ENCODE measurements at regions not wholly inside any gene's neighbourhood (a gene's known extent, or its start where the extent isn't known, plus 50 kb on each side); places are given as distances from the start of the nearest gene placed in this dataset.

GRCh38 chr3:148079370-148079769 is 618.3 kb upstream of the AGTR1 start:
- ChIA-PET RAD21 (ENCODE audit: unreplicated experiment) (interaction anchor here (0.9 to 3.2 kb wide), 4 partner anchors 8 to 459 kb away, joined by 3 to 13 read pairs (median 4); no protein-coding TSS in a partner anchor), CTCF (interaction anchor here (0.7 to 5.1 kb wide), 7 partner anchors 10 to 718 kb away, joined by 3 to 47 read pairs (median 18); no protein-coding TSS in a partner anchor), SMC1A (ENCODE audit: uncharacterized antibody, unreplicated experiment) (interaction anchor here (0.8 to 3.6 kb wide), 7 partner anchors 7 to 696 kb away, joined by 3 to 25 read pairs (median 5); no protein-coding TSS in a partner anchor), POLR2A (no interaction called here)
- intact Hi-C loops (cut with micrococcal nuclease; ENCODE audit: unreplicated experiment): loop anchor here (5.0 to 10.0 kb wide), 3 partner anchors 288 to 697 kb away; no protein-coding TSS in a partner anchor
- H3K4me3 ChIP-seq: no peak overlapping the region
- no peaks in the 10 kb centered on the region for H3K79me2 ChIP-seq (ENCODE audit: control insufficient read depth, insufficient read depth, low read length)
- FAIRE-seq (no peak), DNase-seq (ENCODE audit: low read depth, low spot score) (no peak), ATAC-seq (no peak; the same call in 2 of the 3 replicates)
- 64% methylated on average over 6 of the region's 6 CpGs for WGBS (ENCODE audit: insufficient coverage, insufficient replicate concordance, low lambda C conversion rate, missing lambda C conversion rate)
- H2AFZ ChIP-seq (ENCODE audit: control insufficient read depth, low read depth, low read length): no peak overlapping the region
- H3K4me2 ChIP-seq (ENCODE audit: control insufficient read depth, insufficient read depth): no peak overlapping the region
- no peaks in the 10 kb centered on the region for H3K9me3 ChIP-seq (replicated peaks; ENCODE audit: control insufficient read depth, insufficient read depth, low read length)
- in situ Hi-C loops (cut with MboI): no loop called here
- BruUV-seq (replicated peaks): no TSS peak
- no peak overlapping the region for H3K27ac ChIP-seq (ENCODE audit: control insufficient read depth, insufficient read depth)
- H3K9ac ChIP-seq (ENCODE audit: control insufficient read depth, insufficient read depth, low read length): no peak overlapping the region
- no peaks in the 10 kb centered on the region for H4K20me1 ChIP-seq (ENCODE audit: control insufficient read depth, insufficient read depth)
- TF ChIP-seq NFXL1 (IDR thresholded peaks at IDR 0.05; ENCODE audit: borderline replicate concordance): no peak
- no peak for TF ChIP-seq BHLHE40 (IDR thresholded peaks at IDR 0.05; ENCODE audit: borderline replicate concordance in 1 of 2, low read depth in 2 of 2, low read length in 1 of 2)
- TF ChIP-seq RELB (IDR thresholded peaks at IDR 0.05; ENCODE audit: low read depth): no peak
- TF ChIP-seq SRF (IDR thresholded peaks at IDR 0.05; ENCODE audit: low read depth in 2 of 2, low read length in 2 of 2): no peak
- H3K27me3 ChIP-seq (replicated peaks in 1 of 2; ENCODE audit: control insufficient read depth in 2 of 2, insufficient read depth in 2 of 2, low read length in 1 of 2): no peaks in the 10 kb centered on the region
- no peaks in the 10 kb centered on the region for H3K4me1 ChIP-seq (ENCODE audit: control insufficient read depth, insufficient read depth, low read length)
- no peaks in the 10 kb centered on the region for H3K36me3 ChIP-seq (ENCODE audit: control insufficient read depth in 2 of 2, insufficient read depth in 2 of 2, low read length in 1 of 2)

GRCh38 chr3:148081926-148082325 is 615.8 kb upstream of the AGTR1 start:
- in situ Hi-C loops (cut with MboI) (no loop called here), intact Hi-C loops (cut with micrococcal nuclease; ENCODE audit: unreplicated experiment) (no loop called here)
- SMC1A ChIA-PET (ENCODE audit: uncharacterized antibody, unreplicated experiment): no interaction called here
- FAIRE-seq: no peak
- no peak for ATAC-seq
- no TSS peak for BruUV-seq (replicated peaks)
- no peak overlapping the region for H3K27ac ChIP-seq (ENCODE audit: control insufficient read depth, insufficient read depth)
- H3K4me2 ChIP-seq (ENCODE audit: control insufficient read depth, insufficient read depth): no peak overlapping the region
- H3K4me1 ChIP-seq (ENCODE audit: control insufficient read depth, insufficient read depth, low read length): no peaks in the 10 kb centered on the region
- H3K36me3 ChIP-seq (ENCODE audit: control insufficient read depth in 2 of 2, insufficient read depth in 2 of 2, low read length in 1 of 2): no peaks in the 10 kb centered on the region
- CTCF ChIA-PET: interaction anchor here (1.3 to 2.1 kb wide), 3 partner anchors 8 to 699 kb away, joined by 3 to 15 read pairs (median 5); no protein-coding TSS in a partner anchor
- WGBS (ENCODE audit: insufficient coverage, insufficient replicate concordance, low lambda C conversion rate, missing lambda C conversion rate): 86% methylated on average over 1 of the region's 1 CpG
- no peaks in the 10 kb centered on the region for H3K9me3 ChIP-seq (replicated peaks; ENCODE audit: control insufficient read depth, insufficient read depth, low read length)
- no peaks in the 10 kb centered on the region for H4K20me1 ChIP-seq (ENCODE audit: control insufficient read depth, insufficient read depth)
- no peaks in the 10 kb centered on the region for H3K79me2 ChIP-seq (ENCODE audit: control insufficient read depth, insufficient read depth, low read length)
- no peak for DNase-seq (ENCODE audit: low read depth, low spot score)
- H3K9ac ChIP-seq (ENCODE audit: control insufficient read depth, insufficient read depth, low read length): no peak overlapping the region
- H2AFZ ChIP-seq (ENCODE audit: control insufficient read depth, low read depth, low read length): 0 out of 2 replicates have a peak overlapping the region, but pooled peaks have one; percentile 24
- no peak overlapping the region for H3K4me3 ChIP-seq
- POLR2A ChIA-PET: no interaction called here
- RAD21 ChIA-PET (ENCODE audit: unreplicated experiment): no interaction called here
- no peaks in the 10 kb centered on the region for H3K27me3 ChIP-seq (replicated peaks in 1 of 2; ENCODE audit: control insufficient read depth in 2 of 2, insufficient read depth in 2 of 2, low read length in 1 of 2)
- TF ChIP-seq CHD4 (IDR thresholded peaks at IDR 0.05) (no peak), ZNF592 (IDR thresholded peaks at IDR 0.05) (no peak), E2F8 (IDR thresholded peaks at IDR 0.05; ENCODE audit: low read depth, partially characterized antibody) (no peak), CBX5 (IDR thresholded peaks at IDR 0.05; ENCODE audit: low read depth) (no peak)
